ENCODE measurements at regions not wholly inside any gene's neighbourhood (a gene's known extent, or its start where the extent isn't known, plus 50 kb on each side); places are given as distances from the start of the nearest gene placed in this dataset.

DNA sequence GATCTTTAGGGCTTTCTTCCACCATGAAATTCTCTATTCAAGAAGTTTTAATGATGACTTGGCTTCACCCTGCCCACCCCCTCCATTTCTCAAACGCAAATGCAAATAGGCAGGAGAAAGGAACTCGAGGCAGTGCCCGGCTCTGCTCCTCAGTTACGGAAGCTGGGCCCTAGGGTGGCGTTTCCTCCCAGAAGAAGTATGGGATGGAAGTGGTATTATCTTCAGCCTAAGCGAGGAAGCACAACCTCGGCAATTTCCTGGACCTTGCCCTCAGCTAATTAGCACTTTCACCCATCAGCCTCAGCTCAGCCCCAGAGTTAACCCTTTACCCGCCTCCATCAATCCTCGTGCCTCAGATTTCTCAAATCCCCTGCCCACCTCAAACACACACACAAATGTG is 58.2 kb upstream of the LRRC55 start:
- Histone ChIP-seq H3K27ac (ENCODE audit: low read length) (no peak overlapping the region), H3K4me1 (ENCODE audit: low read length) (no peaks in the 10 kb centered on the region), H3K9ac (ENCODE audit: low read length) (no peak overlapping the region), H3K4me2 (ENCODE audit: low read depth, low read length) (no peak overlapping the region), H3K79me2 (ENCODE audit: low read length) (no peaks in the 10 kb centered on the region), H3K4me3 (ENCODE audit: low read length) (no peak overlapping the region), H3K9me2 (replicated peaks; ENCODE audit: insufficient read depth, low read length) (no peaks in the 10 kb centered on the region), H3K9me3 (replicated peaks; ENCODE audit: insufficient read depth, low read length) (no peaks in the 10 kb centered on the region), H2AFZ (ENCODE audit: low read length) (no peak overlapping the region), H3K36me3 (replicated peaks; ENCODE audit: insufficient read depth, low read length) (no peaks in the 10 kb centered on the region), H4K20me1 (ENCODE audit: insufficient read depth, low read length) (no peaks in the 10 kb centered on the region), H3K27me3 (replicated peaks; ENCODE audit: insufficient read depth, low read length) (no peaks in the 10 kb centered on the region), H3F3A (ENCODE audit: insufficient read depth, low read length) (no peaks in the 10 kb centered on the region)
- DNase-seq = no peak
- TF ChIP-seq, protein P1, sequence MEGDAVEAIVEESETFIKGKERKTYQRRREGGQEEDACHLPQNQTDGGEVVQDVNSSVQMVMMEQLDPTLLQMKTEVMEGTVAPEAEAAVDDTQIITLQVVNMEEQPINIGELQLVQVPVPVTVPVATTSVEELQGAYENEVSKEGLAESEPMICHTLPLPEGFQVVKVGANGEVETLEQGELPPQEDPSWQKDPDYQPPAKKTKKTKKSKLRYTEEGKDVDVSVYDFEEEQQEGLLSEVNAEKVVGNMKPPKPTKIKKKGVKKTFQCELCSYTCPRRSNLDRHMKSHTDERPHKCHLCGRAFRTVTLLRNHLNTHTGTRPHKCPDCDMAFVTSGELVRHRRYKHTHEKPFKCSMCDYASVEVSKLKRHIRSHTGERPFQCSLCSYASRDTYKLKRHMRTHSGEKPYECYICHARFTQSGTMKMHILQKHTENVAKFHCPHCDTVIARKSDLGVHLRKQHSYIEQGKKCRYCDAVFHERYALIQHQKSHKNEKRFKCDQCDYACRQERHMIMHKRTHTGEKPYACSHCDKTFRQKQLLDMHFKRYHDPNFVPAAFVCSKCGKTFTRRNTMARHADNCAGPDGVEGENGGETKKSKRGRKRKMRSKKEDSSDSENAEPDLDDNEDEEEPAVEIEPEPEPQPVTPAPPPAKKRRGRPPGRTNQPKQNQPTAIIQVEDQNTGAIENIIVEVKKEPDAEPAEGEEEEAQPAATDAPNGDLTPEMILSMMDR (IDR thresholded peaks at IDR 0.05; ENCODE audit: low read length) = no peak
- TF ChIP-seq EZH2 (optimal IDR thresholded peaks at IDR 0.05; ENCODE audit: low read depth, low read length) = no peak
- no peak for TF ChIP-seq EZH2phosphoT487 (IDR thresholded peaks at IDR 0.05; ENCODE audit: low read length)

DNA sequence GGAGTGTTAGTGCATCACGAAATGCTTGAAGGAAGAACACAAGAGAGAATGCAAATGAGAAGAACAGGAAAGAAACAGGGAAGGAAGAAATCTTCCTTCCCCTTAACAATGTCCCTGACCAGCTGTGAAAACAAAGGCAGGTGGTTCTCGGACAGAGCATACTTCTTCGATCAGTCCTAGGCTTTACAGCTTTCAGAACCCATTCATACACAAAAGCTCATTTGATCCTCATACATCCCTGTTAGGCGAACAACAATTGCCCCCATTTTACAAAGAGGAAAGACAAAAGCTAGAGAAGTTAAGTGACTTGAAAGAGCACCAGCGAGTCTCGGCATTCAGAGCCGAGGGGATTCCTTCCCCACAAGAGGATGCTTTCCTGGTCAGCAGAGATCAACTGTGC is 57.2 kb upstream of the LRRC55 start:
- Histone ChIP-seq H3K4me2 (ENCODE audit: low read depth, low read length) (no peak overlapping the region), H3F3A (ENCODE audit: insufficient read depth, low read length) (no peaks in the 10 kb centered on the region), H3K4me1 (ENCODE audit: low read length) (no peaks in the 10 kb centered on the region), H4K20me1 (ENCODE audit: insufficient read depth, low read length) (no peaks in the 10 kb centered on the region), H3K79me2 (ENCODE audit: low read length) (no peaks in the 10 kb centered on the region), H3K27ac (ENCODE audit: low read length) (no peak overlapping the region), H3K36me3 (replicated peaks; ENCODE audit: insufficient read depth, low read length) (no peaks in the 10 kb centered on the region), H3K9me3 (replicated peaks; ENCODE audit: insufficient read depth, low read length) (no peaks in the 10 kb centered on the region), H3K4me3 (ENCODE audit: low read length) (no peak overlapping the region), H2AFZ (ENCODE audit: low read length) (no peak overlapping the region), H3K9me2 (replicated peaks; ENCODE audit: insufficient read depth, low read length) (no peaks in the 10 kb centered on the region), H3K27me3 (replicated peaks; ENCODE audit: insufficient read depth, low read length) (no peaks in the 10 kb centered on the region), H3K9ac (ENCODE audit: low read length) (no peak overlapping the region)
- DNase-seq = no peak
- TF ChIP-seq EZH2phosphoT487 (IDR thresholded peaks at IDR 0.05; ENCODE audit: low read length) = no peak
- TF ChIP-seq EZH2 (optimal IDR thresholded peaks at IDR 0.05; ENCODE audit: low read depth, low read length) = no peak
- TF ChIP-seq, protein P1 (IDR thresholded peaks at IDR 0.05; ENCODE audit: low read length) = no peak

DNA sequence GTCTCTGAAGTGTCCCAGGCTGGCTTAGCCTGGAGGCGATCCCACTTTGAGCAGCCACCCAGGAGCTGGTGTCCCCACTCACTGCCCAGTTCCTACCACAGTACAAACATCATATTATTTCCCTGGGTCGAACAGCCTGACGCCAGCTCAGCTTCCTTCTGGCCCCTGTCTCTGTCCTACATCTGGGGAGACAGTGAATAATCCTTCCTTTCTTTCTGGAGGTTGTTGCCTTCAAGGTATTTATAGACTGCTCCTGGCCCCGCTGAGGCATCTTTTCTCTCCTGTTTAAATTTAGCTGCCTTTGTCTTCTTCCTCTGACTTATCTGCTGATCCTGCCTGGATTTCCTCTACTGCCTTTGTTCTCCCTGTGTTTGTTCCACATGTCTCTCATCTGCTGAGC is 56.8 kb upstream of the LRRC55 start:
- H3K9me3 ChIP-seq (replicated peaks; ENCODE audit: insufficient read depth, low read length) = no peaks in the 10 kb centered on the region
- no peak overlapping the region for H3K4me2 ChIP-seq (ENCODE audit: low read depth, low read length)
- no peaks in the 10 kb centered on the region for H3K27me3 ChIP-seq (replicated peaks; ENCODE audit: insufficient read depth, low read length)
- no peaks in the 10 kb centered on the region for H3K79me2 ChIP-seq (ENCODE audit: low read length)
- no peaks in the 10 kb centered on the region for H3F3A ChIP-seq (ENCODE audit: insufficient read depth, low read length)
- no peaks in the 10 kb centered on the region for H3K9me2 ChIP-seq (replicated peaks; ENCODE audit: insufficient read depth, low read length)
- no peaks in the 10 kb centered on the region for H3K4me1 ChIP-seq (ENCODE audit: low read length)
- DNase-seq = no peak
- H3K4me3 ChIP-seq (ENCODE audit: low read length) = no peak overlapping the region
- no peak overlapping the region for H3K9ac ChIP-seq (ENCODE audit: low read length)
- H4K20me1 ChIP-seq (ENCODE audit: insufficient read depth, low read length) = no peaks in the 10 kb centered on the region
- H3K27ac ChIP-seq (ENCODE audit: low read length) = no peak overlapping the region
- no peaks in the 10 kb centered on the region for H3K36me3 ChIP-seq (replicated peaks; ENCODE audit: insufficient read depth, low read length)
- TF ChIP-seq, protein P1 (IDR thresholded peaks at IDR 0.05; ENCODE audit: low read length) = no peak
- TF ChIP-seq EZH2 (optimal IDR thresholded peaks at IDR 0.05; ENCODE audit: low read depth, low read length) = no peak
- TF ChIP-seq EZH2phosphoT487 (IDR thresholded peaks at IDR 0.05; ENCODE audit: low read length) = no peak
- H2AFZ ChIP-seq (ENCODE audit: low read length) = no peak overlapping the region

Measured in MM.1S (cell line).